K562 (cell line): ENCODE measurements at regions not wholly inside any gene's neighbourhood (a gene's known extent, or its start where the extent isn't known, plus 50 kb on each side); places are given as distances from the start of the nearest gene placed in this dataset.

ENCODE experiments used
- CTCF ChIP-seq, 3 experiments: IDR thresholded peaks in 2 of 3; conservative IDR thresholded peaks in 1 of 3; 2 replicates each; pipeline ENCODE4 v1.5.1; 2011 to 2012; ENCODE audit warnings: low read length in 3 of 3, mild to moderate bottlenecking in 3 of 3, control low read depth in 2 of 3, improper control_type of control experiment in 1 of 3, inconsistent platforms in 1 of 3, low read depth in 1 of 3, mixed read lengths in 1 of 3, moderate library complexity in 1 of 3; ENCODE audit not compliant: insufficient read depth in 2 of 3
- PPARD ChIP-seq: fragments of 250-450 bp; sonication (Bioruptor Pico); IDR thresholded peaks from 2 replicates; pipeline ENCODE4 v1.8.0; 2022; ENCODE audit warnings: inconsistent platforms, mild to moderate bottlenecking, moderate library complexity
- RCOR1 ChIP-seq, 2 experiments: IDR thresholded peaks; 2 replicates each; pipeline ENCODE4 v1.6.1; 2012; ENCODE audit warnings: low read depth in 2 of 2, low read length in 2 of 2, borderline replicate concordance in 1 of 2, improper control_type of control experiment in 1 of 2
- ZNF146 ChIP-seq: IDR thresholded peaks from one replicate; pipeline ENCODE4 v1.6.1; 2018; ENCODE audit warnings: missing compliant biosample characterization; ENCODE audit not compliant: unreplicated experiment
- ZNF274 ChIP-seq: IDR thresholded peaks from 2 replicates; pipeline ENCODE4 v1.6.1; 2011; ENCODE audit warnings: low read depth, mild to moderate bottlenecking, low read length, moderate library complexity, borderline replicate concordance

GRCh38 chr1:13878021-13878420 lies 178.0 kb downstream of the PRDM2 start:
- TF ChIP-seq ZNF146 (CRISPR knock-in tag) (no peak), ZNF274 (no peak), PPARD (no peak), CTCF (IDR thresholded peaks at IDR 0.05 in 2 of 3, conservative IDR thresholded peaks at IDR 0.05 in 1 of 3; ENCODE audit: insufficient read depth in 2 of 3, low read depth in 1 of 3, low read length in 3 of 3) (no peak), RCOR1 (IDR thresholded peaks at IDR 0.05; ENCODE audit: borderline replicate concordance in 1 of 2, low read depth in 2 of 2, low read length in 2 of 2) (no peak)
